HL-60 (cell line): ENCODE measurements at regions not wholly inside any gene's neighbourhood (a gene's known extent, or its start where the extent isn't known, plus 50 kb on each side); places are given as distances from the start of the nearest gene placed in this dataset.

Source experiments
- DNase-seq, 2 experiments: peaks; one replicate each; pipeline ENCODE4 v3.0.0-alpha.2; 2010 to 2020; ENCODE audit warnings: low read depth in 1 of 2, low spot score in 1 of 2
- H3K27ac ChIP-seq: fragments of 250-450 bp; sonication (Bioruptor Pico); replicated peaks from 2 replicates; pipeline ENCODE4 v1.5.1; 2020; ENCODE audit warnings: mild to moderate bottlenecking, moderate library complexity
- H3K27me3 ChIP-seq: fragments of 250-450 bp; sonication (Bioruptor Pico); 2 replicates; pipeline ENCODE4 v1.5.1; 2021; ENCODE audit warnings: mild to moderate bottlenecking, moderate library complexity; ENCODE audit not compliant: insufficient read depth, poor library complexity, severe bottlenecking
- H3K4me3 ChIP-seq: replicated peaks from 2 replicates; pipeline ENCODE4 v1.5.1; 2011; ENCODE audit warnings: mild to moderate bottlenecking, control low read depth, low read length; ENCODE audit not compliant: insufficient read depth
- CTCF ChIP-seq: IDR thresholded peaks from one replicate; pipeline ENCODE4 v1.5.1; 2011; ENCODE audit warnings: low read length, control low read depth, inconsistent platforms; ENCODE audit not compliant: insufficient read depth
- GABPA ChIP-seq: IDR thresholded peaks from 2 replicates; pipeline ENCODE4 v1.6.1; 2012; ENCODE audit warnings: low read depth
- POLR2AphosphoS5 ChIP-seq: IDR thresholded peaks from 2 replicates; pipeline ENCODE4 v1.6.1; 2012; ENCODE audit warnings: low read depth
- REST ChIP-seq: IDR thresholded peaks from 2 replicates; pipeline ENCODE4 v1.6.1; 2012; ENCODE audit warnings: low read depth; ENCODE audit not compliant: insufficient replicate concordance
- SPI1 ChIP-seq: IDR thresholded peaks from 2 replicates; pipeline ENCODE4 v1.6.1; 2012; ENCODE audit warnings: low read depth, mild to moderate bottlenecking, borderline replicate concordance

- H3K4me3 ChIP-seq = no peak overlapping the region
- no peak for TF ChIP-seq CTCF
- TF ChIP-seq GABPA = no peak
- TF ChIP-seq REST = no peak
- no peak for TF ChIP-seq SPI1
- TF ChIP-seq POLR2AphosphoS5 = no peak
- H3K27me3 ChIP-seq = no peaks in the 10 kb centered on the region
- DNase-seq = no peak
- no peak overlapping the region for H3K27ac ChIP-seq
These were observed 1242.2 kb downstream of the OTOL1 start for GRCh38 chr3:162738784-162739183.

GRCh38 chr3:162740941-162741596, 1244.5 kb downstream of the OTOL1 start:
- Histone ChIP-seq H3K27me3 (no peaks in the 10 kb centered on the region), H3K4me3 (no peak overlapping the region), H3K27ac (no peak overlapping the region)
- no peak for TF ChIP-seq REST
- TF ChIP-seq GABPA = no peak
- TF ChIP-seq SPI1 = no peak
- TF ChIP-seq POLR2AphosphoS5 = no peak
- TF ChIP-seq CTCF = no peak
- no peak for DNase-seq

GRCh38 chr3:162742159-162742717, 1245.6 kb downstream of the OTOL1 start:
- H3K27me3 ChIP-seq = no peaks in the 10 kb centered on the region
- no peak for DNase-seq
- no peak for TF ChIP-seq CTCF
- no peak for TF ChIP-seq POLR2AphosphoS5
- TF ChIP-seq SPI1 = no peak
- TF ChIP-seq GABPA = no peak
- no peak for TF ChIP-seq REST
- H3K4me3 ChIP-seq = no peak overlapping the region
- no peak overlapping the region for H3K27ac ChIP-seq
